Activated CD4-positive, CD25-positive, alpha-beta regulatory T cell (primary cell): ENCODE measurements at regions not wholly inside any gene's neighbourhood (a gene's known extent, or its start where the extent isn't known, plus 50 kb on each side); places are given as distances from the start of the nearest gene placed in this dataset.

Source experiments
- DNase-seq, 4 experiments: peaks; one replicate each; lab custom pipeline; 2025; lab: John Stamatoyannopoulos, UW

- no peak for DNase-seq
These were observed 204.3 kb upstream of the TLL1 start for GRCh38 chr4:165668694-165669093.

- no peak for DNase-seq
These were observed 196.0 kb upstream of the TLL1 start for GRCh38 chr4:165677081-165677480.

- no peak for DNase-seq
These were observed 194.7 kb upstream of the TLL1 start for GRCh38 chr4:165678236-165678935.

- DNase-seq = no peak
These were observed 194.1 kb upstream of the TLL1 start for GRCh38 chr4:165678936-165679325.

- no peak for DNase-seq
These were observed 192.2 kb upstream of the TLL1 start for GRCh38 chr4:165680821-165681220.

- no peak for DNase-seq
These were observed 190.4 kb upstream of the TLL1 start for GRCh38 chr4:165682611-165683010.

GRCh38 chr4:165684177-165684805 lies 188.7 kb upstream of the TLL1 start:
- DNase-seq = no peak

- DNase-seq = no peak
These were observed 186.3 kb upstream of the TLL1 start for GRCh38 chr4:165686756-165687155.

- no peak for DNase-seq
These were observed 183.9 kb upstream of the TLL1 start for GRCh38 chr4:165689159-165689558.

GRCh38 chr4:165692082-165692481 lies 181.0 kb upstream of the TLL1 start:
- DNase-seq = no peak

GRCh38 chr4:165698272-165698671 lies 174.8 kb upstream of the TLL1 start:
- no peak for DNase-seq

GRCh38 chr4:165699055-165699454 lies 174.0 kb upstream of the TLL1 start:
- no peak for DNase-seq

GRCh38 chr4:165700855-165701254 lies 172.2 kb upstream of the TLL1 start:
- DNase-seq = no peak

GRCh38 chr4:165707128-165707527 lies 165.9 kb upstream of the TLL1 start:
- no peak for DNase-seq

- DNase-seq = no peak
These were observed 163.5 kb upstream of the TLL1 start for GRCh38 chr4:165709516-165709915.

- no peak for DNase-seq
These were observed 163.0 kb upstream of the TLL1 start for GRCh38 chr4:165709973-165710526.

- DNase-seq = no peak
These were observed 161.6 kb upstream of the TLL1 start for GRCh38 chr4:165711436-165711835.

- no peak for DNase-seq
These were observed 161.1 kb upstream of the TLL1 start for GRCh38 chr4:165711912-165712311.

- DNase-seq = no peak
These were observed 158.4 kb upstream of the TLL1 start for GRCh38 chr4:165714650-165715049.

- no peak for DNase-seq
These were observed 157.8 kb upstream of the TLL1 start for GRCh38 chr4:165715211-165715610.

GRCh38 chr4:165715989-165716388 lies 157.0 kb upstream of the TLL1 start:
- DNase-seq = no peak

GRCh38 chr4:165716472-165716871 lies 156.6 kb upstream of the TLL1 start:
- no peak for DNase-seq

GRCh38 chr4:165718660-165719059 lies 154.4 kb upstream of the TLL1 start:
- no peak for DNase-seq
